ENCODE measurements at regions not wholly inside any gene's neighbourhood (a gene's known extent, or its start where the extent isn't known, plus 50 kb on each side); places are given as distances from the start of the nearest gene placed in this dataset.

- DNase-seq (ENCODE audit: low read depth), result no peak
These were observed 708.9 kb upstream of the CITED2 start for GRCh38 chr6:140083375-140083774.

GRCh38 chr6:140082867-140083297, 708.4 kb upstream of the CITED2 start:
- DNase-seq (ENCODE audit: low read depth), result no peak

- peak; percentile 31 for DNase-seq (ENCODE audit: low read depth)
These were observed 704.9 kb upstream of the CITED2 start for GRCh38 chr6:140079328-140079727.

- peak; percentile 87 for DNase-seq (ENCODE audit: low read depth)
These were observed 704.2 kb upstream of the CITED2 start for GRCh38 chr6:140078561-140079125.

GRCh38 chr6:140077827-140078560, 703.5 kb upstream of the CITED2 start:
- DNase-seq (ENCODE audit: low read depth), result peak; percentile 23

- no peak for DNase-seq (ENCODE audit: low read depth)
These were observed 701.7 kb upstream of the CITED2 start for GRCh38 chr6:140076105-140076504.

GRCh38 chr6:140073456-140073855, 699.0 kb upstream of the CITED2 start:
- DNase-seq (ENCODE audit: low read depth), result no peak

- peak; percentile 57 for DNase-seq (ENCODE audit: low read depth)
These were observed 697.2 kb upstream of the CITED2 start for GRCh38 chr6:140071601-140072062.

GRCh38 chr6:140070846-140071473, 696.5 kb upstream of the CITED2 start:
- DNase-seq (ENCODE audit: low read depth), result peak; percentile 48

GRCh38 chr6:140069576-140069975, 695.1 kb upstream of the CITED2 start:
- no peak for DNase-seq (ENCODE audit: low read depth)

GRCh38 chr6:140068801-140069200, 694.4 kb upstream of the CITED2 start:
- no peak for DNase-seq (ENCODE audit: low read depth)

GRCh38 chr6:140064366-140064765, 689.9 kb upstream of the CITED2 start:
- DNase-seq (ENCODE audit: low read depth), result no peak

GRCh38 chr6:140063021-140063399, 688.6 kb upstream of the CITED2 start:
- no peak for DNase-seq (ENCODE audit: low read depth)

GRCh38 chr6:140062043-140063020, 687.9 kb upstream of the CITED2 start:
- peak; percentile 82 for DNase-seq (ENCODE audit: low read depth)

GRCh38 chr6:140061110-140062042, 686.9 kb upstream of the CITED2 start:
- no peak for DNase-seq (ENCODE audit: low read depth)

- no peak for DNase-seq (ENCODE audit: low read depth)
These were observed 685.5 kb upstream of the CITED2 start for GRCh38 chr6:140059947-140060346.

- DNase-seq (ENCODE audit: low read depth), result no peak
These were observed 684.4 kb upstream of the CITED2 start for GRCh38 chr6:140058863-140059262.

GRCh38 chr6:140052736-140053729, 678.6 kb upstream of the CITED2 start:
- DNase-seq (ENCODE audit: low read depth), result no peak

Measured in myocyte (in vitro differentiated cells).